Neural cell (in vitro differentiated cells): ENCODE measurements at regions not wholly inside any gene's neighbourhood (a gene's known extent, or its start where the extent isn't known, plus 50 kb on each side); places are given as distances from the start of the nearest gene placed in this dataset.

Experiments used
- EP300 ChIP-seq: fragments of 450-650 bp; conservative IDR thresholded peaks from 2 replicates; pipeline ENCODE4 v1.6.1; 2014; ENCODE audit warnings: antibody characterized with exemption, mild to moderate bottlenecking, moderate library complexity; ENCODE audit not compliant: poor library complexity, severe bottlenecking
- MXI1 ChIP-seq: fragments of 450-650 bp; conservative IDR thresholded peaks from 2 replicates; pipeline ENCODE4 v1.6.1; 2014; ENCODE audit warnings: antibody characterized with exemption, mild to moderate bottlenecking; ENCODE audit not compliant: poor library complexity, severe bottlenecking
- SMC3 ChIP-seq: fragments of 450-650 bp; conservative IDR thresholded peaks from 2 replicates; pipeline ENCODE4 v1.6.1; 2014; ENCODE audit warnings: antibody characterized with exemption, mild to moderate bottlenecking, moderate library complexity; ENCODE audit not compliant: poor library complexity
- TF ChIP-seq, protein P1 (sequence below): fragments of 450-650 bp; IDR thresholded peaks from 2 replicates; pipeline ENCODE4 v1.5.1; 2014; ENCODE audit warnings: antibody characterized with exemption, mild to moderate bottlenecking, moderate library complexity; ENCODE audit not compliant: poor library complexity, severe bottlenecking

DNA sequence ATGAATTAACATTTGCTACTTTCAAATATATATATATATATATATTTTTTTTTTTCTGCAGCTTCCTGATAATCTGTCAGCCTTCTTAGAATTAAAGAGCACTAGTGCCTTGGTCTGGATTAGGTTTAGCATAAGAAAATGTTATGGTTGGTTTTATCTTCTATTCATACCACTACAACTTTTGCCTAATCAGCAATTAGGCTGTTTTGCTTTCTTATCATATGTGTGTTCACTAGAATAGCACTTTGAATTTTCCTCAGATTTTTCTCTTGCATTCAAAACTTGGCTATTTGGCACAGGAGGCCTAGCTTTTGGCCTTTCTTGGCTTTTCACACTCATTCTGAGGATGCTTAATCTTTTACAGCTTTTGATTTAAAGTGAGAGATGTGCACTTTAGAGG, 1468.1 kb downstream of the PCDH9 start:
- TF ChIP-seq, protein P1, sequence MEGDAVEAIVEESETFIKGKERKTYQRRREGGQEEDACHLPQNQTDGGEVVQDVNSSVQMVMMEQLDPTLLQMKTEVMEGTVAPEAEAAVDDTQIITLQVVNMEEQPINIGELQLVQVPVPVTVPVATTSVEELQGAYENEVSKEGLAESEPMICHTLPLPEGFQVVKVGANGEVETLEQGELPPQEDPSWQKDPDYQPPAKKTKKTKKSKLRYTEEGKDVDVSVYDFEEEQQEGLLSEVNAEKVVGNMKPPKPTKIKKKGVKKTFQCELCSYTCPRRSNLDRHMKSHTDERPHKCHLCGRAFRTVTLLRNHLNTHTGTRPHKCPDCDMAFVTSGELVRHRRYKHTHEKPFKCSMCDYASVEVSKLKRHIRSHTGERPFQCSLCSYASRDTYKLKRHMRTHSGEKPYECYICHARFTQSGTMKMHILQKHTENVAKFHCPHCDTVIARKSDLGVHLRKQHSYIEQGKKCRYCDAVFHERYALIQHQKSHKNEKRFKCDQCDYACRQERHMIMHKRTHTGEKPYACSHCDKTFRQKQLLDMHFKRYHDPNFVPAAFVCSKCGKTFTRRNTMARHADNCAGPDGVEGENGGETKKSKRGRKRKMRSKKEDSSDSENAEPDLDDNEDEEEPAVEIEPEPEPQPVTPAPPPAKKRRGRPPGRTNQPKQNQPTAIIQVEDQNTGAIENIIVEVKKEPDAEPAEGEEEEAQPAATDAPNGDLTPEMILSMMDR = no peak
- TF ChIP-seq SMC3 = no peak
- TF ChIP-seq MXI1 = no peak
- no peak for TF ChIP-seq EP300
